ENCODE measurements at regions not wholly inside any gene's neighbourhood (a gene's known extent, or its start where the extent isn't known, plus 50 kb on each side); places are given as distances from the start of the nearest gene placed in this dataset.

DNA sequence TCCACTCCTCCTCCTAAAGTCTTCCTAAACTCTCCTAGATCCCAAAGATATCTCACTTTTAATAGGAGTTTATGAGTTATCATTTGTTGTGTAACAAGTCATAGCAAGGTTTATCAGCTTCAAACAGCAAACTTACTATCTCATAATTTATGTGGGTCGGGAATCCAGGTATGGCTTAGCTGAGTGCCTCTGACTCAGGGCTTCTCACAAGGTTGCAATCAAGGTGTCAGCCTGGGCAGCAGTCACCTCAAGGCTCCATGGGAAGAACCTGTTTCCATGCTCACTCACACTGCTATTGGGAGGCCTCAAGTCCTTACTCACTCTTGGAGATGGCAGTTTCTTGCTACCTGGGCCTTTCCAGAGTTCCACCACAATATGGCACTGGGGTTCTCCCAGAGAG lies 889.8 kb downstream of the MCTP2 start:
- TF ChIP-seq, protein P1, sequence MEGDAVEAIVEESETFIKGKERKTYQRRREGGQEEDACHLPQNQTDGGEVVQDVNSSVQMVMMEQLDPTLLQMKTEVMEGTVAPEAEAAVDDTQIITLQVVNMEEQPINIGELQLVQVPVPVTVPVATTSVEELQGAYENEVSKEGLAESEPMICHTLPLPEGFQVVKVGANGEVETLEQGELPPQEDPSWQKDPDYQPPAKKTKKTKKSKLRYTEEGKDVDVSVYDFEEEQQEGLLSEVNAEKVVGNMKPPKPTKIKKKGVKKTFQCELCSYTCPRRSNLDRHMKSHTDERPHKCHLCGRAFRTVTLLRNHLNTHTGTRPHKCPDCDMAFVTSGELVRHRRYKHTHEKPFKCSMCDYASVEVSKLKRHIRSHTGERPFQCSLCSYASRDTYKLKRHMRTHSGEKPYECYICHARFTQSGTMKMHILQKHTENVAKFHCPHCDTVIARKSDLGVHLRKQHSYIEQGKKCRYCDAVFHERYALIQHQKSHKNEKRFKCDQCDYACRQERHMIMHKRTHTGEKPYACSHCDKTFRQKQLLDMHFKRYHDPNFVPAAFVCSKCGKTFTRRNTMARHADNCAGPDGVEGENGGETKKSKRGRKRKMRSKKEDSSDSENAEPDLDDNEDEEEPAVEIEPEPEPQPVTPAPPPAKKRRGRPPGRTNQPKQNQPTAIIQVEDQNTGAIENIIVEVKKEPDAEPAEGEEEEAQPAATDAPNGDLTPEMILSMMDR (IDR thresholded peaks at IDR 0.05; ENCODE audit: borderline replicate concordance, insufficient read depth, low read depth, low read length): no peak

DNA sequence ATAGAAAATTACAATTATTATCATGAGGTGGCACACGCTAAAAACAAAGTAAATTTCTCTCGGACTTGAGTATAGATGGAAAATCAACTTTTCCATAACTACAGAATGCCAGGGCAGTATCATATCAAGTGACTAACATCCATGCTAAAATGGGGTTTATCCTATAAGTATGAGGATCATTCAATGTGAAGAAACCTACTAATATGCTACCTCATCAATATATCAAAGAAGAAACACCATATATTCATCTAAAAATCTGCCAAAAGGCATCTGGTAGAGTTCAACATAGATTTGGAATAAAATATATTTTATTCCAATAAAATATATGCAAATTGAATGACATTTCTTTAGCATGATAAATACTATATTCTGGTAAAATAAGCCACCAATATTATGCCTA lies 894.4 kb downstream of the MCTP2 start:
- TF ChIP-seq, protein P1 (IDR thresholded peaks at IDR 0.05; ENCODE audit: borderline replicate concordance, insufficient read depth, low read depth, low read length): no peak
- H3K4me3 ChIP-seq (ENCODE audit: low read depth, low read length): no peak overlapping the region

More for the DNA sequence above, 889.8 kb downstream of the MCTP2 start:
- no peak overlapping the region for H3K4me3 ChIP-seq (ENCODE audit: low read depth, low read length)

GRCh38 chr15:95127356-95127755 lies 896.0 kb downstream of the MCTP2 start:
- H3K4me3 ChIP-seq (ENCODE audit: low read depth, low read length): no peak overlapping the region
- TF ChIP-seq, protein P1 (IDR thresholded peaks at IDR 0.05; ENCODE audit: borderline replicate concordance, insufficient read depth, low read depth, low read length): no peak

DNA sequence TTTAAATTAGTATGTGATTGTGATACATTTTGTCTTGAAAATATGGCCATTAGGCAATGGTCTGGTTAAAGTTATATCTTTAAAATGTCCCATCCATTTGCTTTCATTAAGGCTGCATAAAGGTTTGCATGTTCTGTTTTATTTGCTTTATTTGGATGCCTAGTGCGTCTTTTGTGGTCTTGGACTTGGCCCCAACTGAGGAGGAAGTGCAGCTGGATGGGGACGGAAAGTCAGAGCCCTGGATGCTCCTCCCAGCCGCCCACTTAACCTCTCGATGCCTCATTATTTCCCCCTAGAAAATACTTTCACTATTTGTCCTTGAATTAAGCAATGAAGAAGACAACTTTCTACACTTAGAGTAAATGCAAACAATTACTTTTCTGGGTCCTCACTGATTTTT lies 898.2 kb downstream of the MCTP2 start:
- H3K4me3 ChIP-seq (ENCODE audit: low read depth, low read length): no peak overlapping the region
- TF ChIP-seq, protein P1 (IDR thresholded peaks at IDR 0.05; ENCODE audit: borderline replicate concordance, insufficient read depth, low read depth, low read length): no peak

- no peak overlapping the region for H3K4me3 ChIP-seq (ENCODE audit: low read depth, low read length)
- TF ChIP-seq, protein P1 (IDR thresholded peaks at IDR 0.05; ENCODE audit: borderline replicate concordance, insufficient read depth, low read depth, low read length): no peak
Observed at GRCh38 chr15:95131131-95131556, 899.8 kb downstream of the MCTP2 start.

GRCh38 chr15:95132774-95133173 lies 901.4 kb downstream of the MCTP2 start:
- TF ChIP-seq, protein P1 (IDR thresholded peaks at IDR 0.05; ENCODE audit: borderline replicate concordance, insufficient read depth, low read depth, low read length): no peak
- no peak overlapping the region for H3K4me3 ChIP-seq (ENCODE audit: low read depth, low read length)

DNA sequence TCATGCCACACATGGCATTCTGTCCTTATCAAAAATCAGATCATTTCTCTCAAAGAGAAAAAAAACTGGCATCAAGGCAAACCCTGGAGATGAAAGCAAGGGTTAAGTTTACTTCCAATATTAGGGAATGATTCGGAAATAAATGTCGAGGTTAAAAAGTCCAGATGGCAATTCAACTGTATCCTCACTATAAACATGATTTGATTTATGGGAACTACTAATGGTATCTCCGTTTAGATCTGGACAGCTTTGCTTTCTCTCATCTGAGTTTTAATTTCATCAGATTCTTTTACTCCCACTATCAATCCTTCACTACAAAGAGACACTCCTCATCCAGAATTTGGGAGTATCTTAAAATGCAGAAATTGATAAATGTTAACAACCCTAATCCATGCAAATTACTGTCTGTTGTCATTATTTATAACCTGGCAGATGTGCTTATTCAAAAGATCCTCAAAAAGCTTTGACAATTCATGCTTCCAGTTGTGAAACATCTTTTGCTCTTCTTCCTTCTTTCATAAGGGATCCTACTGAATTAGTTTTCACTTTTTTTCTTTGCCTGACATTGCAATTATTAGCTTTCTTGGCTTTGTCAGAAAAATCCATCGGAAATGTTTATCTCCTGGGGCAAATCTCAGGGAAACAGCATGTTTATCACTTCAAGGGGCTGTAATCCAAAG lies 903.2 kb downstream of the MCTP2 start:
- TF ChIP-seq, protein P1 (IDR thresholded peaks at IDR 0.05; ENCODE audit: borderline replicate concordance, insufficient read depth, low read depth, low read length): no peak

More for the DNA sequence above, 903.2 kb downstream of the MCTP2 start:
- no peak overlapping the region for H3K4me3 ChIP-seq (ENCODE audit: low read depth, low read length)
